Suppressor macrophage (primary cell): ENCODE measurements at regions not wholly inside any gene's neighbourhood (a gene's known extent, or its start where the extent isn't known, plus 50 kb on each side); places are given as distances from the start of the nearest gene placed in this dataset.

Source experiments
- DNase-seq, 4 experiments: peaks; one replicate each; pipeline ENCODE4 v3.0.0-alpha.2; 2020 to 2022

GRCh38 chr17:73754886-73755400, 110.7 kb upstream of the SDK2 start:
- no peak for DNase-seq

DNA sequence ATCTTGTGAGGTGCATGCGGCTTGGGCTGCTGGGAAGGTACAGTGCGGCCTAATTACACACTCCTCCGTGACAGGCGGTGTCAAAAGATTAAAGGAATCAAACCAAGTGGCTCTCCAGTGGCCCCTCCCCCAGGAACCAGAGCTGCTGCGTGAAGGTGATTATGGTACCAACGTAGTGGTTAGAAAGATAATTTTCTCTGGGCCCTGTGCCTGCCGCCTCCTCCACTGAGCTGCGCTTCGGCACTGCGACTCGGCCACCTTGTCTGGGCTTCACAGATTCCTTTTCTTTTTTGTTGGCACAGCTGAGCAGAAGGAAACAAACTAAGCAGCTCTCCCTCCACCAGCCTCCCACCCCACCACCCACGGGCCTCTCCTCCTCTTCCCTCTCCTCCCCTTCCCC, 113.2 kb upstream of the SDK2 start:
- no peak for DNase-seq

DNA sequence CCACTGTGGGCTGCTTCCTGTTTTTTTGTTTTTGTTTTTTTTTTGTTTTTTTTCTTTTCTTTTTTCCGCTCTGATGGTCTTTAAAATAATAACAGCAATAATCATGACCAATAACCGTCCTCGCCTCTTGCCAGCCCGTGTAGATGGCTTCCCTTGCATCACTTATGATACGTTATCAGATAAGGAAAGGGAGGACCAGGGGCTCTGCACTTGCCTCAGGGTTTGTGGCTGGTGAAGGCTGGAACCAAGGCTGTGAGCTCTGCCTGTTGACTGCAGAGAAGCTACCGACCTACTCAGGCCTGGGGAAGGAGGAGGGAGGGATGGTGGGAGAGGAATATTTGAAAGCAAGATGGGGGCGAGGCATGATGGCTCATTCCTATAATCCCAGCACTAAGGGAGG, 114.0 kb upstream of the SDK2 start:
- DNase-seq, result peak in 1 of 4 experiments; percentile 15

DNA sequence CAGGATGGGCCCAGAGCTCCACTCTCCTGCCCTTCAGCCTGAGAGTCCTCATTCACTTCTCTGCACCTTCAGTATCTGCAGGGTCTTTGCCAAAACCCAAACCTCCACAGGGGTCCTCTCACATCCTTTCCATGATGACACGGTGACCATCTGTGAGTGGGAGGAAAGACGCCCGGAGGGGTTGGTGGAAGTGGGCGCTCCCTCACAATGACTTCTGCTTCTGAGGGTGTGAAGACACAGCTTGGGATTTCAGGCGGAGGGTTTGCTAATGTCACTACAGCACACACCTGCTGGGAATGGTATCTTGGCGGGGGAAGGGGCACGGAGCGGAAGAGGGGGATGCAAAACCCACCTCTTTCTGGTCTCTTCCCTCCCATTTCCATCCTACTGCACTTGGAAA, 115.1 kb upstream of the SDK2 start:
- peak in 1 of 4 experiments; percentile 17 for DNase-seq

GRCh38 chr17:73759734-73760438, 115.6 kb upstream of the SDK2 start:
- DNase-seq, result no peak

DNA sequence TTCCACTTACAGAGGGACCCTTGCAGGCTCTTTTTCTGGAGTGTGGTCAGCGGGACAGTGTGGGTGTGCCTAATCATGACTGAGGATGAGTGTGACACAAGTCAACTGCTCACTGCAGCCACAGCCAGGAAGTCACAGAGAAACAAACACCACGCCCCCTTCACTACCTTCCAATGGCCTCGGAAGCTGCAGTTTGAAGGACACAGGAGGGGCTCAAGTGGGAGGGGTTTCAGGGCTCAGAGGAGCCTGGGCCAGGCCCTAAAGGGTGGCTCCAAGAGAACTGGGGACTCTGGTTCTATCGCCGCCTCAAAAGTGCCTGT, 116.2 kb upstream of the SDK2 start:
- DNase-seq, result peak in 2 of 4 experiments; percentile 17 to 27

- DNase-seq, result no peak
Measured at GRCh38 chr17:73765824-73766563, 121.7 kb upstream of the SDK2 start.

DNA sequence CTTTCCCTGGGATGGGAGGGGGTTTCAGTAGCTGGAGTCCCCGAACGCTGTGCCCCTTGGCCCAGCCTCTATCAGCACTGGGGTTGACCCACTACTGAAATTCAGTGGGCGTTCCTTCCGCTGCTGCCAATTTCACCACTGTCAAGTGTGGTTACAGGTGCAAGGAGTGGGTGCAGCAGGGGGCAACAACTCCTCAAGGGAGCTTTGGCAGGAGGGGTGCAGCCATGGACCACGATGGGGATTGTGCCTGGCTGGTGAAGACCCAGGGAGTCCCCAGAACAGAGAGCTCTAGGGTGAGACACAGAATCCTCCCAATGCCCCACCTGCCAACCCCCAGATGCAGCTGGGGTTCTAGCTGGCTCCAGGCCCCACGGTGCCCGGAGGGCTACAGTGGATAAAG, 123.5 kb upstream of the SDK2 start:
- DNase-seq, result no peak

DNA sequence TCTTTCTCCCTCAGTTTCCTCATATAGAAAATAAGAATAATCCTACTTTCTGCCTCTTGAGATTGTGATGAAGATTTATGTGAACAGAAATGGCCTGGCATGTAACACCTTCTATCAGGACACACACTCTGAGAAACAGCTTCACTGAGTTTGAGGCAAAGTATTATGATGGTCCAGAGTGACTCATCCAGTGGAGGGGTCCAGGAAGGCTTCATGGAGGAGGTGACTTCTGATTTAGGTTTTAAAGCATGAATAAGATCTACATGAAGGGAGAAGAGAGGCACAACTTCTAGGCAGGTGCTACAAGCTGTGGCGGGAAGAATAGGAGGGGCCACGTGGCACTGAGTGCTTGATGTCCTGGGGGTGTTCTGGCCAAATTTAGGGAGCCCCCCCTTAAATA, 124.4 kb upstream of the SDK2 start:
- DNase-seq, result no peak

GRCh38 chr17:73769479-73769878, 125.2 kb upstream of the SDK2 start:
- no peak for DNase-seq

- DNase-seq, result peak; percentile 49 to 62 (median 56)
Measured at GRCh38 chr17:73770115-73770848, 126.0 kb upstream of the SDK2 start.

- DNase-seq, result no peak
Measured at GRCh38 chr17:73770849-73771229, 126.6 kb upstream of the SDK2 start.

DNA sequence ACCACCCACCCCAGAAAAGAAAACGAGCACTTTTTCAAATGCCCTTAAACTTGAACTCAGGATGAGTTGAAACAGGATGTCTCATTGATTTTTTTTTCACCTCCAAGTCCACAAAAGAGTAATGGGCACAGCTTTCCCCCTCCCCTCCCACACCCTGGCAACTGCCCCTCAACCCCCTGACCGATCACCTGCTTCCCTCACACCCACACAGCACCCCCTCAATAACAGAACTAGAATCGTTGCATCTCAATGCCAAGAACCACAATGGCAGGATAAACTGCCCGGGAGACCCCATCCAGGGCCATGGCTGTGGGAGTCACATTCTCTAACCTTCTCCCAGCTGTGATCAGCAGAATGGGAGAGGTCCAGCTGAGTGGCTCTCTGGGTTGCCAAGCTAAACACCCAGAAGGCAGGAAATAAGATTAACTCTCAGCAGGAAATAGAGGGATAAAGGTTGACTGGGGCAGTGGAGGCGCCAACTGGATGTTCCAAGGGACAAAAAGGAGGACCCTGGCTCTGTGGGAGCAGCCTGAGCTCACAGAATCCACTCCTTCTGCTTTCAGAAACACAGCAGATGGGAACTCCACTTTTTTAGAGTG, 128.0 kb upstream of the SDK2 start:
- no peak for DNase-seq

GRCh38 chr17:73773702-73774101, 129.5 kb upstream of the SDK2 start:
- DNase-seq, result no peak

- DNase-seq, result no peak
Measured at GRCh38 chr17:73774852-73775251, 130.6 kb upstream of the SDK2 start.

GRCh38 chr17:73776351-73777130, 132.3 kb upstream of the SDK2 start:
- no peak for DNase-seq

DNA sequence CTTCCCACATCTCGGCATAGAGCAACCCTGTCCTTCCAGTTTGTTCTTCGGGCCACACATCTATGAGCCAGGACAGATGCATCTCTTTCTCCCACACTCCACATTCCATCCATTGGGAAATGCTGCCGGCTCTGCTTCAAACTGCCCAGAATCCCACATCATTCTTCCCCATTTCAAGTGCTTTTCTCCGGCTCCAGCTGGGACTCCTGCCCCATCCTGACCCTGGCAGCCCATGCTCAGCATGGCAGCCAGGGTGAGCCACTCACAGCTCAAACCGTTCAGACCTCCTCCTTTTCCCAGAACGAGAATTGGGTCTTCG, 132.8 kb upstream of the SDK2 start:
- no peak for DNase-seq

GRCh38 chr17:73782231-73782630, 138.0 kb upstream of the SDK2 start:
- no peak for DNase-seq

DNA sequence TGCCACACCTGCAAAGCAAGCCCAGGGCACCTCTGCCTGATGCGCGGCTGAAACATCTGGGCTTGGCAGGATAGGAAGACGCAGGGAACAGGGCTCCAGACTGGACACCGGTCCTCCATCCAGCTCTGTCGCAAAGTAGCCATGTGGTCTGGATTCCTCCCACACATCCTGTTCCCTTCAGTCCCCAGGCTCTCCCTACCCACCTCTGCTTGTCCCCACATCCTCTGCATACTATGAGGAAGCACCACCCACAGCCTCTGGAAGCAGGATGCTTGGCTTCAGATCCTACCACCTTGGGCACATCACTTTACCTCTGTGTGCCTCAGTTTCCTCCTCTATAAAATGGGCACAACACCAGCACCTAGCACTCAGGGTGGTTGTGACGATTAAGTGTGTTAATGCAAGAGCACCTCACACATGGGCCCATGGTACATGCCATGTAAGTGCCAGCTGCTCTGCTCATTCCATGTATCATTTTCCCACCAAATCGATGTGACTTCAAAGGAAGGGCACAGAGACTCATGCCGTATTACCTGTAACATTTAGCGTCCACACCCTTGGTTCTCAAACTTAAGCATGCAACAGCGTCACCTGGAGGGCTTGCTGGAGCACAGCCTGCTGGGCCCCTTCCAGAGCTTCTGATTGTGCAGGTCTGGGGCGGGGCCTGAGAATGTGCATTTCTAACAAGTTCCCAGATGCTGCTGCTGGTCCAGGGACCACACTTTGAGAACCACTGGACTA, 138.6 kb upstream of the SDK2 start:
- DNase-seq, result peak in 3 of 4 experiments; percentile 11 to 29 (median 13)

DNA sequence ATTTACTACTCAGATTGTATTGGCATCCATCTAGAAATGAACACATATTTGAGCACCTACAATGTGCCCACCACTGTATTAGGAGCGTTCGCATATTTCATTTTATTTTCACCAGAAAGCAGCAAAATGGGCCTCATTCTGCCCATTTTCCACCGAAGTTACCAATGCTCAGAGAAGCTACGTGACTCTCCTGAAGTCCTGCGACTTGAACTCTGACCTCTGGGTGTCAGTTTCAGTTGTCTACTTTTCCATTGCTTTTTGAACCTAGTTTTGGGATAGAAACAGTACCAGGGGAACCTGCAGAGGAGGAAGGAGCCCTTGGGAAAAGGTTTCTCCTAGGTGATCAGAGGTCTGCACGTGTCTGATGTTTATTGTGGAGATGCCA, 139.1 kb upstream of the SDK2 start:
- no peak for DNase-seq

DNA sequence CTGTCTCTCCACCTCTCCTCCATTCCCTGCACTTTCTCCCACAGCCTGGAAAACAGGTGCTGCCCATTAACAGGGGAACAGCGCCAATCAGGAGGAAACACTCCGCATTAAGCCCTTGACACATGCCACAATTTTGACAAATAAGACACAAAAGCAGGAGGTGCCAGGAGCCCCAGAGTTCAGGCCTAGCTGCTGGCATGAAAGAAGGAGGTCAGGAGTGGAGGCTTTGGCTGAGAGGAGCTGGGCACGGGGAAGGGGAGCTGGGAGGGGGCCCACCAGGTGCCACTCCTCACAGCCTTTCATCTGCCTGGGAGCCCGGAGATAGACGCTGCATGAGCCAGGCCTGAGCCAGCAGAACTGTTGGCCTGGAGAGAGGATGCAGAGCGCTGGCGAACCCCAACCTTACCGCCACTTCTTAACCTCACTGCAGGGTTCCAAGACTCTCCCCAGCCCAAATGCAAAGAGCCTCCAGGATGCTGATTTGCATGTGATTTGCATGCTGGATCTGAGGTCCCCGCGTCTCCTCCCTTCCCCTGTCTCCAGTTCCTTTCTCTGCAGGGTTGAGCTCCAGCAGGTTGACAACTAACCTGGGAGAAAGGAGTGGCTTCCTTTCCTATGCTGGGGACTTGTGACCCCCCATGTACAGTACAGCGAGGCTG, 139.8 kb upstream of the SDK2 start:
- DNase-seq, result no peak
